Hypothalamus (tissue), 51 donors: ENCODE measurements at regions not wholly inside any gene's neighbourhood (a gene's known extent, or its start where the extent isn't known, plus 50 kb on each side); places are given as distances from the start of the nearest gene placed in this dataset.

Experiments
- DNase-seq, 51 donors: peaks; one replicate each; lab custom pipeline; 2025; lab: John Stamatoyannopoulos, UW

DNA sequence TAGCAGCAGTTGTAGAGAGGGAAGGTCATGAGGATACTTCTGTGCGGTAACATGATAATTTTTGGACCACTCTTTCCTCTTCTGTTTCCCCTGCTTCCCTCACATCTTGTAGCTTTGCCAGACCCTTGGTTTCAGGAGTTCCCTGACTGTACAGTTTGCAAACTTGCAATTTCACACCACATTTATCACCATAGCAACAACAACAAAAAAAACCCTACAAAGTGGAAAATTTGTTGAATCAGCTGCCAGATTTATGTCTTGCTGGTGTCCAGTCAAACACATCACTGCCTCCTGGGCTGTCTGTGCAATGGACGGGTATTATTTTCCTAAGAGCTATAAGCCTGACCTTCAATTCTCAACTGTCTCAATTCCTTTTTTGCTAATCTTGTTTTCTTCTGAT lies 751.6 kb downstream of the TLR4 start:
- DNase-seq, result no peak

DNA sequence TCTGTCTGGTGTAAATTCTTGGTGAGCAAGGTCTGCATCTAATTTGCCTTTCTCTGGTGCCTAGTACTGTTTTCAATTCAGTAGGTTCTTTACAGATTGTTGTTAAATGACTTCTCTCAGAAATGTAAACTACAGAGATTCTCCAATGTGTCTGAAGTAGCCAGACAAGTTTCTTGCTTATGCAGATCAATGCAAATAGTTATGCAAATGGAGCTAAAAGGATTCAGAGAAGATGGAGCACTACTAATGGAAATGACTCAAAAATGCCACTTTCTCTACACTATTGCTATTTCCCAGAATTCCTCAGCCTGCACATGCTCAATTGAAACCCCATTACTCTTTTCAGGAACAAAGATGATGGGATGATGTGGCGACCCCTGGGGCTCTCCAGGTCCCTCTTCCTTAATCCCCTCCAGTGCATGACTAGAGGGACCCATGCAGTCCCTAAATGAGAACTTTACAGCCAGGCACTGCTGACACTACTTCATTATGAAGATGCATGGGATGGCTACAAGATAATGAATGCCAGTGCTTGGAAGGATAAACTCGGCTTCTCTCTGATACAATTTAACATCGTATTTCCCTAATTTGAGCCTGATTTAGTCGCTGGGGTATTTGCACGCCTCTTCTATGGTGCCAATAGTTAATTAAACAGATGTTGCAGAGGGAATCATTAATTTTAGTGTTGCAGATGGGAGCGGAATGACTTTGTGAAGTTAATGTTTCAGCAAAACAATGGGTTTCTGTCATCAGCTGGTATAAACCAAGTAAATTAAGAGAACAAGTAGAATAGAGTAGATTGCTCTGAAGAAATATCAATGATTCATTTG lies 753.2 kb downstream of the TLR4 start:
- no peak for DNase-seq

- DNase-seq, result no peak
These were observed 755.7 kb downstream of the TLR4 start for GRCh38 chr9:118459913-118460312.

GRCh38 chr9:118463419-118463818 lies 759.2 kb downstream of the TLR4 start:
- no peak for DNase-seq

- DNase-seq, result no peak
These were observed 769.3 kb downstream of the TLR4 start for GRCh38 chr9:118473521-118473920.

DNA sequence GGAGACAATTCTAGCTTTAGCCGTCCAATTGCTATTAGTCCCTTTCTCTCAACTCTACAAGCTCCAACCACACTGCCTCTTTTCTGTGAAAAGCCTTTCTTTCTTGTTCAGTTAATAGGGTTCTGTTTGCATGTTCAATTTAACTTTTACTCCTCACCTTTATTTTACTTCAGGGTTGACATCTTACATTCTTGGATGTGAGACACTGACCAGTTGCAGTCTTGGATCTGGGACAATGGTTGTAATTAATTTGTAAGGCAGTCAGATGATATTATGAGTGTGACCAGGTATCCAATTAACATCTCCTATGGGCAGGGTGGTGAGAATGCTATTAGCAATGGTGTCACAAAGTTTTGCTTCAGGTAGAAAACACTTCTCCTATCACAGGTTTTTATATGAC lies 774.5 kb downstream of the TLR4 start:
- DNase-seq, result no peak

DNA sequence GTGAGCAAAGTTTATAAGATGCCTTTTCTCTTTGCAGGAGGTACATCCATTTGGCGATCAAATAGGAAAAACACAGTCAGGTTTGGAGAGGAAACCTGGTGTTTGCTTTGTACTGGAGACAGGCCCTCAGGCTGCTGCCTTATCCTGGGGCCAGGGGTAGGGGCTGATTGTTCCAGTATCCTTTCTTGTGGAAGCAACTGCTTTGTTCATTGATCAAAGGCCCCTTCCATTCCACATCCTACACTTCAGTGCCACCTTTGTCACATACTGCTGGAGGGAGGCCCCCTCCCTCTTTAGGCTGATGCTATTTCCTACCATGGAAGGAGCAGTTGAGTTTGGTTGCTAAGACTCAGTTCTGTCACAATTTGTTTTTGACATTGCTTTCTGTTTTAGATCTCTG lies 778.1 kb downstream of the TLR4 start:
- DNase-seq, result no peak

DNA sequence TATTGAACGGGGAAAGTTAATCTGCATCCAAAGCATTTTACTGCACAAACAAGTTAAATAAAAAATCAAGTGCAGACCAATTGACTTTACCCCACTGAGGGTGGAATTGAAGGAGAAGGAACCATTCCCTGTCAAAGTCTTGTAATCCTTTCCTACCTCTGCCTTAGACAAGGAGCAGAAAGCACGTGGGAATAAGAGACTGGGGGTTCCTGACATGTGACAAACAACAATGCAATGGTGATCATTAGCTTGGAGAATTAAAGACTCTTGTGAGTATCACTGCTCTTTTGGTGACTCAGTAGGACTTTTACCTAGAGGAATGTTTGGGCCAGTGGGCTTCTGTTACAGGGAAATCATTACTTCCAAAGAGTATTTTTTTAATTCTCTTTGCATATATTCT lies 779.5 kb downstream of the TLR4 start:
- DNase-seq, result no peak

GRCh38 chr9:118503236-118503635 lies 799.0 kb downstream of the TLR4 start:
- no peak for DNase-seq

GRCh38 chr9:118510711-118511110 lies 806.5 kb downstream of the TLR4 start:
- DNase-seq, result no peak

DNA sequence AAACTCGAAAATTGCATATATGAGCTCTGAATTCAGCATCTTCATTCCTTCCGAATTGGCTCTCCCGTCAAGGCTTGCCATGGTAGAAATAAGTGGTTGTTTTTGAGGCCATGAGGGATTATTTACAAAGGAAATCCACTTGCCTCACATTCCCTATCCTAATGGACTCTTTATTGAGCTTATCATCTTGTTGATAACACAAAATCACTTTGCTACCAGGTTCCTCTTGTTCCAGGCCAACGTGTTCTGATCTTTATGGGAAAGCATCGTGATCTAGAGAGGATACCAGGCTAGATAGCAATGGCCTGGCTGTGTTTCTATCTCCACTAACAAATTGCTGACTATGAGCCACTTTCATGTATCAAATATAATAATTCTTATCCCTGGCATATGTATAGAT lies 811.7 kb downstream of the TLR4 start:
- DNase-seq, result no peak

- DNase-seq, result no peak
These were observed 817.1 kb downstream of the TLR4 start for GRCh38 chr9:118521261-118521660.

GRCh38 chr9:118522093-118523028 lies 818.2 kb downstream of the TLR4 start:
- peak in 15 of 51 donors; percentile 1 to 38 (median 11) for DNase-seq

DNA sequence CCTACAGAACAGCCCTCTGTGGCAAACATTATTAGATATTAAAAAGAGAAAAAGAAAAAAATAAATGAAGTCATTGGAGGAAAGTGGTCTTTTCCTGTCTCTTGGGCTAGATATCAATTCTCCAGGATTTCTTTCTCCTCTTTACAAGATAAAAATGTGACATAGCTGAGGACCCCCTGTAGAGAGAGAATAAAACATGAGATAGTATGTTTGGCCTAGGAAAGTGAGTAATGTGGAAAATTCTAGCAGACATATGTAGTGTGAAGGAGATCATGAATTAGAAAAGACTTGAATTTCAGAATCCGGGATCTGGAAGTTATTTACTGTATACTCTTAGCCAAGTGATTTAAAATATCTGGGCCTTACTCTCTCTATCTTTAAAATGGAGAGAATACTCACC lies 823.1 kb downstream of the TLR4 start:
- no peak for DNase-seq

DNA sequence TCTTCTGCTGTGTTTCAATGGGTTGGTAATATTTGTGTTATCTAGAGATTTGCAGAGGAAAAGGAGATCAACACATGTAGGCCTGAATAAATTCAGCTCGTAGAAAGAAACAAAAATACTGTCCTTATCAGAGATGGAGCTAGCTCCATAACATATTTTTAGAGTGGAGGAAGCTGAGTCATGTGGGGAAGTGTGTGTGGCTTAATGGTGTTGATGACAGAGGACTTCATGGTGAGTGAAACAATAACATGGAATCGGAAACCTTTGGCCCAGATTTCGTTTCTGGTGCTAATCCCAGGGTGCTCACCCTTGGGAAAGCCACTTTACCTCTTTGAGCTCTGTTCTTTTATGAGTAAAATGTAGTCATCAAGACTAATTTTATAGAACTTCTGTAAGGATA lies 825.0 kb downstream of the TLR4 start:
- DNase-seq, result no peak

GRCh38 chr9:118529624-118530214 lies 825.5 kb downstream of the TLR4 start:
- no peak for DNase-seq

GRCh38 chr9:118532592-118532991 lies 828.4 kb downstream of the TLR4 start:
- no peak for DNase-seq

DNA sequence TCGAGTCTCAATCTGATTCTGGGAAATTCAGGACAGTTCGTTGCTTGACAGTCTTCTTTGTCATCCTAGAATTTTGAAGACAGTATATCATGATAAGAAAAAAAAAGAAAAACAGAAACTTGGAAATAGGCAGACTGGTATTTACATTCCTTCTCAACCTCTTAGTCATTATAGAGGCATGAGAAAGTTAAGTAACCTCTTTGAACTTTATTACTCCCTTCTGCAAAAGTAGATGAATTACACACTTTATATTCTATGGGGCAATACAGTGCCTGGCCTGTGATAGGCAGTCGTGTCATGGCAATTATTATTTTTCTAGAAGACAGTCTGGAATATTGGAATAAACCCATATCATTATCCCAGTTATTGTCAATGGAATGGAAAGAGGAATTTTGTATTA lies 828.9 kb downstream of the TLR4 start:
- no peak for DNase-seq

DNA sequence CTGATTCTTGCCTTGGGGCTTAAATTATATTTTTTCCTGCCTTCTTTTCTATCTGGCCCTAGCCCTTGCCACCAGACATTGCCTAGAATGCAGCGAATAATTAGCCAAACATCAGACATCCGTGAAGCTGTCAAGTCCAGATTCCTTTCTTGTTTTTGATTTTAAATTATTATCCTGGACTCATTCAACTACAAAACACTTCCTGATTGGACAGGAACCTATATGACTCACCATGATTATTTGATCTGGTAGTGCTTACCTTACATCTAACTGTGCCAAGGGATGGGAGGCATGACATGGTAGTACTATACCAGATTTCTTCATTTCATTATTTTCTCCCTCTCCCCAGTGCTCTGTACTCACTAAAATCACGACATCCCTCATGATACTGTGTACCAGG lies 829.6 kb downstream of the TLR4 start:
- DNase-seq, result no peak

- DNase-seq, result no peak
These were observed 832.0 kb downstream of the TLR4 start for GRCh38 chr9:118536153-118536552.

GRCh38 chr9:118538959-118539358 lies 830.3 kb downstream of the BRINP1 start:
- DNase-seq, result no peak
